ENCODE measurements at regions not wholly inside any gene's neighbourhood (a gene's known extent, or its start where the extent isn't known, plus 50 kb on each side); places are given as distances from the start of the nearest gene placed in this dataset.

DNA sequence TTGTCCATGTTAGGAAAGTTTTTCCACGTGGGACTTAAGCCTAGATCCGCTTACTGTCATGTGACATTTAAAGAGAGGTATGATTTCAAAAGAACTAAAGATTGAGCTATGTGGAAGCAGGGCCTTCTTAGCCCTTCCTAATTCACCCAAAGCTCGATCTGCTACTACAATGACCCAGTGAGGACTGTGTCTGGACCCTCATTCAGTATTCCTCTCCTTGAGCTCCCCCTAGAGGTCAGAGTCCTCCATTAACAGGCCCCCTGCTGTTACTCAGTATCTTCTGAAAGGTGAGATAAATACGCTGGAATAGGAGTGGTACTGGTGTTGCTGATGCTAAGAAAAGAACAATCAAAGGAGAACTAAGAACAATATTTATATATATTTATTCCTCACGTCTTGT, 414.0 kb downstream of the GJA1 start:
- DNase-seq (peak in 4 of 5 donors; percentile 67 to 88 (median 80)), FAIRE-seq (no peak)
- H3K27ac ChIP-seq (ENCODE audit: low read depth in 2 of 2, low read length in 2 of 2) = no peak overlapping the region
- H3K9me3 ChIP-seq (ENCODE audit: control insufficient read depth in 2 of 3, insufficient read depth in 1 of 3, low read length in 3 of 3) = no peaks in the 10 kb centered on the region
- H3K9ac ChIP-seq (ENCODE audit: low read length in 3 of 3) = no peak overlapping the region
- intact Hi-C loops (cut with DNase I) = no loop called here
- H3K27me3 ChIP-seq (ENCODE audit: control insufficient read depth, insufficient read depth, low read length) = no peaks in the 10 kb centered on the region
- TF ChIP-seq CTCF (IDR thresholded peaks at IDR 0.05; ENCODE audit: borderline replicate concordance, extremely low read depth, insufficient read depth) = peak; percentile 54
- no peaks in the 10 kb centered on the region for H3K36me3 ChIP-seq (ENCODE audit: control insufficient read depth in 2 of 3, insufficient read depth in 3 of 3, low read length in 3 of 3)
- no peaks in the 10 kb centered on the region for H3K4me1 ChIP-seq (ENCODE audit: control insufficient read depth in 2 of 3, insufficient read depth in 2 of 3, low read depth in 1 of 3, low read length in 3 of 3)
- no peak overlapping the region for H3K4me3 ChIP-seq (ENCODE audit: low read length in 3 of 3)

- Histone ChIP-seq H3K4me1 (ENCODE audit: control insufficient read depth in 2 of 3, insufficient read depth in 2 of 3, low read depth in 1 of 3, low read length in 3 of 3) (no peaks in the 10 kb centered on the region), H3K27ac (ENCODE audit: low read depth in 2 of 2, low read length in 2 of 2) (no peak overlapping the region), H3K36me3 (ENCODE audit: control insufficient read depth in 2 of 3, insufficient read depth in 3 of 3, low read length in 3 of 3) (no peaks in the 10 kb centered on the region), H3K9ac (ENCODE audit: low read length in 3 of 3) (no peak overlapping the region), H3K27me3 (ENCODE audit: control insufficient read depth, insufficient read depth, low read length) (no peaks in the 10 kb centered on the region), H3K9me3 (ENCODE audit: control insufficient read depth in 2 of 3, insufficient read depth in 1 of 3, low read length in 3 of 3) (no peaks in the 10 kb centered on the region), H3K4me3 (ENCODE audit: low read length in 3 of 3) (no peak overlapping the region)
- DNase-seq (no peak), FAIRE-seq (no peak)
- TF ChIP-seq CTCF (IDR thresholded peaks at IDR 0.05; ENCODE audit: borderline replicate concordance, extremely low read depth, insufficient read depth) = no peak
- intact Hi-C loops (cut with DNase I) = loop anchor here (5.0 kb wide), 1 partner anchor 424 kb away; no protein-coding TSS in a partner anchor
Measured at GRCh38 chr6:121851056-121851455, 415.6 kb downstream of the GJA1 start.

DNA sequence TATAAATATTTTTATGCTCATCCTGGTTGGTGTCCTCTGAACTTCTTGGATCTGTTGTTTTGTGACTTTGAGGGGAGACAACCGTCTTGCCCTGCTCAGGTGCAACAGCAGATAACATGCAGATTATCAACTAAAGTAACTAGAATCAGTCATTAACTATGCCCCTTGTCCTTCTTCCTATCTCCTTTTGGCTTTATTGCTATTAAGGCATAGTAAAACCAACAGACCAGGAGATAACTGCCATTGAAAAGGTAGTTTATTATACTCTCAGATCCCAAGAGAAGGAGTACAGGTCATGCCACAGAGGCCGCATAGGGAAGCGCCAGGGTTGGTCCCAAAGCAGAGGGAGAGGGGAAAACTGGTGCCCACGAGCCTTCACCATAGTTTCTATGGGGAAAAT, 418.2 kb downstream of the GJA1 start:
- no peak for FAIRE-seq
- no peak for DNase-seq
- Histone ChIP-seq H3K27ac (ENCODE audit: low read depth in 2 of 2, low read length in 2 of 2) (no peak overlapping the region), H3K4me1 (ENCODE audit: control insufficient read depth in 2 of 3, insufficient read depth in 2 of 3, low read depth in 1 of 3, low read length in 3 of 3) (no peaks in the 10 kb centered on the region), H3K27me3 (ENCODE audit: control insufficient read depth, insufficient read depth, low read length) (no peaks in the 10 kb centered on the region), H3K36me3 (ENCODE audit: control insufficient read depth in 2 of 3, insufficient read depth in 3 of 3, low read length in 3 of 3) (no peaks in the 10 kb centered on the region), H3K9ac (ENCODE audit: low read length in 3 of 3) (no peak overlapping the region), H3K9me3 (ENCODE audit: control insufficient read depth in 2 of 3, insufficient read depth in 1 of 3, low read length in 3 of 3) (no peaks in the 10 kb centered on the region), H3K4me3 (ENCODE audit: low read length in 3 of 3) (no peak overlapping the region)
- no peak for TF ChIP-seq CTCF (IDR thresholded peaks at IDR 0.05; ENCODE audit: borderline replicate concordance, extremely low read depth, insufficient read depth)
- intact Hi-C loops (cut with DNase I) = loop anchor here (5.0 kb wide), 1 partner anchor 426 kb away; no protein-coding TSS in a partner anchor

- Histone ChIP-seq H3K4me1 (ENCODE audit: control insufficient read depth in 2 of 3, insufficient read depth in 2 of 3, low read depth in 1 of 3, low read length in 3 of 3) (no peaks in the 10 kb centered on the region), H3K27ac (ENCODE audit: low read depth in 2 of 2, low read length in 2 of 2) (no peak overlapping the region), H3K9ac (ENCODE audit: low read length in 3 of 3) (no peak overlapping the region), H3K36me3 (ENCODE audit: control insufficient read depth in 2 of 3, insufficient read depth in 3 of 3, low read length in 3 of 3) (no peaks in the 10 kb centered on the region), H3K4me3 (ENCODE audit: low read length in 3 of 3) (no peak overlapping the region), H3K27me3 (ENCODE audit: control insufficient read depth, insufficient read depth, low read length) (no peaks in the 10 kb centered on the region), H3K9me3 (ENCODE audit: control insufficient read depth in 2 of 3, insufficient read depth in 1 of 3, low read length in 3 of 3) (no peaks in the 10 kb centered on the region)
- no peak for TF ChIP-seq CTCF (IDR thresholded peaks at IDR 0.05; ENCODE audit: borderline replicate concordance, extremely low read depth, insufficient read depth)
- intact Hi-C loops (cut with DNase I) = no loop called here
- DNase-seq (no peak), FAIRE-seq (no peak)
Measured at GRCh38 chr6:121855521-121855920, 420.1 kb downstream of the GJA1 start.
